AG04450 (cell line): ENCODE measurements at regions not wholly inside any gene's neighbourhood (a gene's known extent, or its start where the extent isn't known, plus 50 kb on each side); places are given as distances from the start of the nearest gene placed in this dataset.
"Not testable (repeated sequence)": the region's sequence is repeated elsewhere in the genome, so short reads cannot be mapped to it uniquely, and the experiment has no call there.

Experiments
- CTCF ChIA-PET: fragments of 300-600, 350-600 bp; formaldehyde crosslinking; extraction: SDS; loops from one replicate; lab custom pipeline; 2022; ENCODE audit warnings: antibody characterized with exemption, inconsistent platforms; lab: Charles Lee
- POLR2A ChIA-PET: fragments of 350-600 bp; formaldehyde crosslinking; extraction: SDS; loops from one replicate; lab custom pipeline; 2021; ENCODE audit warnings: antibody characterized with exemption, inconsistent platforms; lab: Yijun Ruan, JAX
- DNase-seq: peaks from one replicate; pipeline ENCODE4 v3.0.0-alpha.2; 2011; ENCODE audit warnings: low read depth, low spot score
- H3K27ac ChIP-seq: one replicate; pipeline ENCODE4 v1.5.1; 2012; ENCODE audit warnings: low read depth, low read length, control low read depth
- H3K27me3 ChIP-seq: one replicate; pipeline ENCODE4 v1.6.0; 2012; ENCODE audit warnings: low read length; ENCODE audit not compliant: control insufficient read depth, insufficient read depth
- H3K4me3 ChIP-seq: 2 replicates; pipeline ENCODE4 v1.5.1; 2011; ENCODE audit warnings: mild to moderate bottlenecking, low read depth, low read length, control low read depth
- H3K9me3 ChIP-seq: 2 replicates; pipeline ENCODE4 v1.5.1; 2012; ENCODE audit warnings: low read length; ENCODE audit not compliant: control insufficient read depth, insufficient read depth
- TF ChIP-seq, protein P1 (sequence below): IDR thresholded peaks from 2 replicates; pipeline ENCODE4 v1.5.1; 2011; ENCODE audit warnings: low read depth, low read length, control low read depth, inconsistent platforms

- H3K9me3 ChIP-seq = no peaks in the 10 kb centered on the region
- no peaks in the 10 kb centered on the region for H3K27me3 ChIP-seq
- CTCF ChIA-PET = no interaction called here
- TF ChIP-seq, protein P1, sequence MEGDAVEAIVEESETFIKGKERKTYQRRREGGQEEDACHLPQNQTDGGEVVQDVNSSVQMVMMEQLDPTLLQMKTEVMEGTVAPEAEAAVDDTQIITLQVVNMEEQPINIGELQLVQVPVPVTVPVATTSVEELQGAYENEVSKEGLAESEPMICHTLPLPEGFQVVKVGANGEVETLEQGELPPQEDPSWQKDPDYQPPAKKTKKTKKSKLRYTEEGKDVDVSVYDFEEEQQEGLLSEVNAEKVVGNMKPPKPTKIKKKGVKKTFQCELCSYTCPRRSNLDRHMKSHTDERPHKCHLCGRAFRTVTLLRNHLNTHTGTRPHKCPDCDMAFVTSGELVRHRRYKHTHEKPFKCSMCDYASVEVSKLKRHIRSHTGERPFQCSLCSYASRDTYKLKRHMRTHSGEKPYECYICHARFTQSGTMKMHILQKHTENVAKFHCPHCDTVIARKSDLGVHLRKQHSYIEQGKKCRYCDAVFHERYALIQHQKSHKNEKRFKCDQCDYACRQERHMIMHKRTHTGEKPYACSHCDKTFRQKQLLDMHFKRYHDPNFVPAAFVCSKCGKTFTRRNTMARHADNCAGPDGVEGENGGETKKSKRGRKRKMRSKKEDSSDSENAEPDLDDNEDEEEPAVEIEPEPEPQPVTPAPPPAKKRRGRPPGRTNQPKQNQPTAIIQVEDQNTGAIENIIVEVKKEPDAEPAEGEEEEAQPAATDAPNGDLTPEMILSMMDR = no peak
- POLR2A ChIA-PET = interaction anchor here (1.3 to 2.5 kb wide), 2 partner anchors 38 to 149 kb away, joined by 3 to 15 read pairs; no protein-coding TSS in a partner anchor
- no peak for DNase-seq
- no peak overlapping the region for H3K4me3 ChIP-seq
- no peak overlapping the region for H3K27ac ChIP-seq
Measured at GRCh38 chr1:199085903-199086302, 447.1 kb downstream of the PTPRC start.

DNA sequence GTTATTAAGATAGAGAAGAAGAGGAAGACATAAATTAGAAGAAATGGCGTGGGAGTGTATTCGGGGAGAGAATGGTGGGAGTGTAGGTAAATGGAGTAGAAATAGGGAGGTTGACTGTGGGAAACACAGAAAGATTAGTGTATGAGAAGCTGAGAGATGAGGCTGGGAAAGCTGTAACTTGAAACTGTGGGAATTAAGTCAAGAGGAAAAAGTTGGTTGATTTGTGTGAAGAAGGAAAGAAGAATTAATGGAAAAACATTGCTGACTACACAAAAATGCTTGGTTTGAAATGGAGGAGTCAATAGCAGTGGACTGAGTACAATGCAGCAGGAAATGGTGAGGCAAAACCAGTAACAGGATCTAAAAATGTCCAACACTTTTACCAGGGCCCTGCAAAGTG is 448.3 kb downstream of the PTPRC start:
- no peak for DNase-seq
- CTCF ChIA-PET = no interaction called here

GRCh38 chr1:199089393-199090122 is 450.7 kb downstream of the PTPRC start:
- ChIA-PET POLR2A (no interaction called here), CTCF (no interaction called here)
- Histone ChIP-seq H3K27me3 (no peaks in the 10 kb centered on the region), H3K9me3 (no peaks in the 10 kb centered on the region), H3K4me3 (no peak overlapping the region), H3K27ac (no peak overlapping the region)
- TF ChIP-seq, protein P1 = no peak
- DNase-seq = no peak

More for the DNA sequence above, 448.3 kb downstream of the PTPRC start:
- Histone ChIP-seq H3K27me3 (no peaks in the 10 kb centered on the region), H3K9me3 (no peaks in the 10 kb centered on the region), H3K4me3 (no peak overlapping the region), H3K27ac (no peak overlapping the region)
- POLR2A ChIA-PET = no interaction called here
- TF ChIP-seq, protein P1 = no peak

DNA sequence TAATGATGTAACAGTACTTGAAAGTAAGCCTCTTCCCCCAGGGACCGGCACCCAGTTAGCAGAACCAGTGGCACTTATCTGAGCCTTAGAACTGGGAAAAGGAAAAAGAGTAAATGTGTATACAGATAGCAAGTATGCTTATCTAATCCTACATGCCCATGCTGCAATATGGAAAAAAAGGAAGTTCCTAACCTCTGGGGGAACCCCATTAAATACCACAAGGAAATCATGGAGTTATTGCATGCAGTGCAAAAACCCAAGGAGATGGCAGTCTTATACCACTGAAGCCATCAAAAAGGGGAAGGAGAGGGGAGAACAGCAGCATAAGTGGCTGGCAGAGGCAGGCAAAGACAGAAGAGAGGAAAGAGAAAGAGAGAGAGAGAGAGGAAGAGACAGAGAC is 456.8 kb downstream of the PTPRC start:
- H3K9me3 ChIP-seq, H3K27ac ChIP-seq, POLR2A ChIA-PET, CTCF ChIA-PET, H3K4me3 ChIP-seq, H3K27me3 ChIP-seq, DNase-seq: not testable (repeated sequence)

GRCh38 chr1:199096591-199096990 is 457.8 kb downstream of the PTPRC start:
- TF ChIP-seq, protein P1 = no peak
- Histone ChIP-seq H3K27ac (no peak overlapping the region), H3K27me3 (no peaks in the 10 kb centered on the region), H3K9me3 (no peaks in the 10 kb centered on the region; the same call in 1 of the 2 replicates), H3K4me3 (no peak overlapping the region)
- no peak for DNase-seq
- ChIA-PET POLR2A (no interaction called here), CTCF (no interaction called here)
